ENCODE measurements at regions not wholly inside any gene's neighbourhood (a gene's known extent, or its start where the extent isn't known, plus 50 kb on each side); places are given as distances from the start of the nearest gene placed in this dataset.

DNA sequence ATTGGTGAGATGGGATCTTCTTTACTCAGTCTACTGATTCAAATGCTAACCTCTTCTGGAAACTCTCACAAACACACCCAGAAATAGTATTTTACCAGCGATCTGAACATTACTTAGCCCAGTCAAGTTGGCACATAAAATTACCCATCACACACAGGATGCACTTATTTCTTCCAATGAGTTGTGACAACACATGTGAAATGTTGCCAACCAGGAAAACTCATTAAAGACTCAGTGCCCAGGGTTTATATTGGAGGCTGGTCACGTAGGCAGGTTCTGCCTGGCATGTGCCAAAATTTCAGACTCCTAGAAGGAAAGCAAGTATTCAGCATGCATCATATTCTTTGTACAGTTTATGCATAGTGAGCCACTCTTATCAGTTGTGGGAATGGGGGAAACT is 443.3 kb downstream of the EPM2A start:
- TF ChIP-seq, protein P1, sequence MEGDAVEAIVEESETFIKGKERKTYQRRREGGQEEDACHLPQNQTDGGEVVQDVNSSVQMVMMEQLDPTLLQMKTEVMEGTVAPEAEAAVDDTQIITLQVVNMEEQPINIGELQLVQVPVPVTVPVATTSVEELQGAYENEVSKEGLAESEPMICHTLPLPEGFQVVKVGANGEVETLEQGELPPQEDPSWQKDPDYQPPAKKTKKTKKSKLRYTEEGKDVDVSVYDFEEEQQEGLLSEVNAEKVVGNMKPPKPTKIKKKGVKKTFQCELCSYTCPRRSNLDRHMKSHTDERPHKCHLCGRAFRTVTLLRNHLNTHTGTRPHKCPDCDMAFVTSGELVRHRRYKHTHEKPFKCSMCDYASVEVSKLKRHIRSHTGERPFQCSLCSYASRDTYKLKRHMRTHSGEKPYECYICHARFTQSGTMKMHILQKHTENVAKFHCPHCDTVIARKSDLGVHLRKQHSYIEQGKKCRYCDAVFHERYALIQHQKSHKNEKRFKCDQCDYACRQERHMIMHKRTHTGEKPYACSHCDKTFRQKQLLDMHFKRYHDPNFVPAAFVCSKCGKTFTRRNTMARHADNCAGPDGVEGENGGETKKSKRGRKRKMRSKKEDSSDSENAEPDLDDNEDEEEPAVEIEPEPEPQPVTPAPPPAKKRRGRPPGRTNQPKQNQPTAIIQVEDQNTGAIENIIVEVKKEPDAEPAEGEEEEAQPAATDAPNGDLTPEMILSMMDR (conservative IDR thresholded peaks at IDR 0.05) = no peak
- peak overlapping the region; percentile 46 for H3K27ac ChIP-seq

DNA sequence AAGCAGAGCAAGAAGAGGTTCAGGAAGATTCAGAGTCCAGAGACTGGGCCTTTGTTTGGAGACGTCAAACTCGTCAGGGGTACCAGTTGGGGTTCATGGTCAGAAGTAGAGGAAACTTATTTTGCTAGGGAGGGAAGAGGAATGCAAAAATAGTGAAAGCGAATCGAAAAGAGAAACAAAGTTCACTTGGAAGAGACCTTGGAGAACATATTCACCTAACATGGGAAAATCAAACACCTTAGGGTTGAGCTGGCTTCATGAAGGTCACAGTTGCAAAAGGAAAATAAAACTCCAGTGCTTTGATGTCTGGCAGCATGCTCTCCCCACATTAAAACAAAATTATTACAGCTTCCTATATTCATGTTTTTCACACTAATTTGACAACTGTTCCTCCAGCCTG is 440.4 kb downstream of the EPM2A start:
- H3K27ac ChIP-seq = no peak overlapping the region
- TF ChIP-seq, protein P1 (conservative IDR thresholded peaks at IDR 0.05) = no peak

DNA sequence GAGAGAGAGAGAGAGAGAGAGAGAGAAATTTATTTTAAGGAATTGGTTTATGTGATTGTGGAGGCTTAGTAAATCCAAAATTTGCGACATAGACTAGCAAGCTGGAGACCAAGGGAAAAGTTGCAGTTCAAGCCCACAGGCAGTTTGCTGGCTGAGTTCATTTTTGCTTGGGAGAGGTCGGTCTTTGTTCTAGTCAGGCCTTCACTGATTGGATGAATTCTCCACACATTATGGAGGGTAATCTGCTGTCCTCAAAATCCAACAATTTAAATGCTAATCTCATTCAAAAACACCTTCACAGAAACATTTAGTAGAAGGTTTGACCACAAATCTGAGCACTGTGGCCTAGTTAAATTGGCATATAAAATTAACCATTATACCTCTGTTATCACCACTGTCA is 439.6 kb downstream of the EPM2A start:
- H3K27ac ChIP-seq = no peak overlapping the region
- TF ChIP-seq, protein P1 (conservative IDR thresholded peaks at IDR 0.05) = no peak

DNA sequence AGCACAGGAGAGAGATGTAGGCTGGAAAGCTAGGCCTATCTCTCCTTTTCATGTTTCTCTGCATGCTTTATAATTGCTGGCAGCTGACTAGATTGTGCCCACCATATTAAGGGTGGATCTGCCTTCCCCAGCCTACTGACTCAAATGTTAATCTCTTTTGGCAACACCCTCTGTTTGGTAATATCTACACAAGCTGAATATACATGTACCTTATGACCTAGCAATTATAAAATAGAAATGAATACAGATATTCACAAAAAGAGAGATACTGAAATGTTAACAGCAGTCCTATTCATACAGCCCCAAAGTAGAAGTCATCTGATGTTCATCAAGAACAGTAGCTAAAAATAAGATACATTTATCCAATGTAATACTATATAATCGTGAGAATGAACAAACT is 429.6 kb downstream of the EPM2A start:
- no peak overlapping the region for H3K27ac ChIP-seq
- TF ChIP-seq, protein P1 (conservative IDR thresholded peaks at IDR 0.05) = no peak

DNA sequence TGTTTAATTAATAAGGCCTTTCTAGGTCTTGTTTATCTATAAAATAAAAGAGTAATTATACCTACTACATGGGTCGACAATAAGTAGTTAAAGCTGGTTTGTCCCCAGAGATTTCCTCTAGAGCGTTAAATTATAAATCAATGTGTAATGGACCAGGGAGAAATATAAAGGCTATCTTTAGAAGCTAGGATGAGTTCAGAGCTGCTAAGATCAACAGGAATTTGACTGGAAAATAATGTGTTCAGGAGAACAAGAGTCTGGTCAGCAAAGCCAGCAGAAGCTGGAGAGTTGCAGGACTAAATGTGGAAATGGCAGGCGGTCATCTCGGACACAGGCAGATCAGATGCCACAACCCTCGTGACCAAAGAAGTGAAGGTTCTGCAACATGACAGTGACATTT is 428.8 kb downstream of the EPM2A start:
- TF ChIP-seq, protein P1 (conservative IDR thresholded peaks at IDR 0.05) = no peak
- H3K27ac ChIP-seq = no peak overlapping the region

DNA sequence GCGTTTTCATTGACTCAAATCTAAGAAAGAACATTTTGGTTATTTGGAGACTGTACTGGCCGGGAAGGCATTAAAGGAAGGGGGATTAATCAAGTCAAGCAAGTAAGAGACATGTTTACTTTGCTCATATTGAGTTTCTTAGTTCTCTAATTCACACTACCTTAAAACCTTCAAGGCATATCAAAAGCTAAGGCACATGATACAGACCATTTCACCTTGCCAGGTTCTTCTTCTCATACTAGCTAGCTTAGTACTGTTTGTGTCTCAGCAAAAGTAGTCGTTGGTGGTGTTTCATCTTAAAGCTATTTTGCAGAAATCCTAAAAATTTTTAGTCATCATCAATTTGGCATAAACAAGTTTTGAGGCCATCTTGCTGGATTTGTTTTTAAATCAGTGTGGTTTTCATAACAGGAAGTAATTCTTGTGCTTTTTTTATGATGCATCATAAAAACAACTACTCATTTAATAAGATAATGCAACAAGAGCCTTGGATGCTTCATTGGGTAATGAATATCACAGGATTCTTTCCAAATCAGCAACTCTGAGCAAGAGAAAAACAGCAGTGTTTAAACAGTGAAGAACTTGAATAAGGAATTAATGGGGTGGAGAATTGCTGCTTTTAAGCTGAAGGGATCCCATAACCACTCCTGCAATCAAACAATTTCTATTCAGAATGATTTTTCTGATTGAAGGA is 425.3 kb downstream of the EPM2A start:
- no peak overlapping the region for H3K27ac ChIP-seq
- TF ChIP-seq, protein P1 (conservative IDR thresholded peaks at IDR 0.05) = no peak

DNA sequence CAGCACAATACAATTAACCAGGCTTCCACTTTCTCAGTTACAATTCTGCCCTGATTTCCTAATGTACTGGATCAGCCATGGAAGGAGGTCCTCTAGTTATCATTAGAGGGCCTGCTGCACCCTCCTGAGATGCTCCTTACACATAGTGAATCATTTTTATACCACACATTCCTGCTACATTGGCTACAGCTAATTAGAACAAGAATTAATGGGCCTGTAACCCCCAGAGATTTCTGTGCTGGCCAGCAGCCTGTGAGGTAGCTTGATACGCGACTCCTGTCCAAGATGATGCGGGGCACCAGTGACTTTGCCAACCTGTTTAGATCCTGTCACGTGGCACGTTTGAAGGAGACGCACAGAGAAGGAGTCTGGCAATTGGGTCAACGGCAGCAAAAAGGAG is 422.8 kb downstream of the EPM2A start:
- TF ChIP-seq, protein P1 (conservative IDR thresholded peaks at IDR 0.05) = no peak
- no peak overlapping the region for H3K27ac ChIP-seq

All from VCaP (cell line).